ENCODE measurements at regions not wholly inside any gene's neighbourhood (a gene's known extent, or its start where the extent isn't known, plus 50 kb on each side); places are given as distances from the start of the nearest gene placed in this dataset.

DNA sequence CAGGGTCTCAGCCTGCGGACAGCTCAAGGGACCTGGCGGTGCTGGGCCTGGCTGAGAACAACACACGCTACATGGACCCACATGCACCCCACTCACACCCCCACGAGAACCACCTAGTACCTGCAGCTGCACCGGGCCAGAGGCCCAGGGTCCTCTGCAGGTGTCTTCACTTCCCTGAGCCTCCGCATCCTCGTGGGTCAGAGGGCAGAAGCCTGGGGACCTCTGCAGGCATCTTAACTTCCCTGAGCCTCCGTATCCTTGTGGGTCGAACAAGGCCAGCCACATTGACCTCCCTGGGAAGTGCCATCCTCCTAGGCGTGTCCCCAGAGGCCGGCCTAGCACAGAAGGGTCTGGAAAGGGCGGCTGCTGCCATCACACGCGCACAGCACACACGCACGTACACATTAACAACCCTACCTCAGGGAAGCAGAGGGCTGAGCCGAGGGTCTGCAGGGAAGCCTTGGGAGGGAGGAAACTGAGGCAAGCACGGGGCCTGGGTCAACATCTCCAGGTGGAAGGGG, 62.5 kb upstream of the HPCAL1 start:
- DNase-seq (ENCODE audit: insufficient read length, low spot score): no peak
- no peak for FAIRE-seq
- TF ChIP-seq POU2F2 (IDR thresholded peaks at IDR 0.05; ENCODE audit: low read depth, low read length) (no peak), POLR2AphosphoS5 (IDR thresholded peaks at IDR 0.05; ENCODE audit: low read depth, low read length) (no peak), PAX5 (IDR thresholded peaks at IDR 0.05; ENCODE audit: insufficient read depth, low read length, severe bottlenecking) (no peak), TAF1 (IDR thresholded peaks at IDR 0.05; ENCODE audit: low read depth, low read length) (no peak), SPI1 (IDR thresholded peaks at IDR 0.05; ENCODE audit: low read depth, low read length) (no peak), POLR2A (IDR thresholded peaks at IDR 0.05; ENCODE audit: low read depth, low read length) (no peak)

DNA sequence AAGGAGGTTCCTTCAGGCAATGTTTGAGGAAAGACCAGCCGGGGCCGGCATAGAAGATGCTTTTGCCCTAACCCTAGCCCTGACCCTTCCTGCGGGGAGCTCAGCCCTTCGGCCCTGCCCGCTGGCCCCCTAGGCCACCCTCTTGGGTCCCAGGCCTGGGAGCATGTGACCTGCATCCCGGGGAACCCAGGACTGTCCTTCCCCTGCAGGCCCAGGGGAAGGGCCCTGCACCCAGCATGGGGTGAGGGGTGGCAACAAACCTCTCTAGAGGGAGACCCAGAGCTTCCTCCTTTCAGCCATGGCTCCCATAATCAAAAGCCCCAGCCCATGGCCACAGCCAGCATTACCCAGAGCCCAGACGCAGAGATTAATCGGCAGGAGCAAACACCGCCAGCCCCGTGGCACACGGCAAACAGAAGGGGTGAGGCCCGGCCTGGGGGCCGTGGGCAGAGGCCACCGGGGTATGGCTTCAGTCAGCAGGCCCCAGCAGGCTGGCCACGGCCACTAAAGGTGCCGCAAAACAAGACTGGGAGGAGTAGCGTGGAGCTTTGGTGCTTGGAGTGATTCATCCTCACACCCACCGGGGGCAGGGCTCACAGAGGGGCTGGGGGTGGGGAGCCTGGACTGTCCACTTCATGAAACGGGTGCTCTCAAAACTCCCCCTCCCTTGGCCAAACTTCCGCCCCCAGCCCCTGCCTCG, 61.6 kb upstream of the HPCAL1 start:
- DNase-seq (ENCODE audit: insufficient read length, low spot score) (no peak), FAIRE-seq (no peak)
- TF ChIP-seq POLR2A (IDR thresholded peaks at IDR 0.05; ENCODE audit: low read depth, low read length): no peak
- TF ChIP-seq TAF1 (IDR thresholded peaks at IDR 0.05; ENCODE audit: low read depth, low read length): no peak
- no peak for TF ChIP-seq SPI1 (IDR thresholded peaks at IDR 0.05; ENCODE audit: low read depth, low read length)
- no peak for TF ChIP-seq PAX5 (IDR thresholded peaks at IDR 0.05; ENCODE audit: insufficient read depth, low read length, severe bottlenecking)
- no peak for TF ChIP-seq POU2F2 (IDR thresholded peaks at IDR 0.05; ENCODE audit: low read depth, low read length)
- no peak for TF ChIP-seq POLR2AphosphoS5 (IDR thresholded peaks at IDR 0.05; ENCODE audit: low read depth, low read length)

DNA sequence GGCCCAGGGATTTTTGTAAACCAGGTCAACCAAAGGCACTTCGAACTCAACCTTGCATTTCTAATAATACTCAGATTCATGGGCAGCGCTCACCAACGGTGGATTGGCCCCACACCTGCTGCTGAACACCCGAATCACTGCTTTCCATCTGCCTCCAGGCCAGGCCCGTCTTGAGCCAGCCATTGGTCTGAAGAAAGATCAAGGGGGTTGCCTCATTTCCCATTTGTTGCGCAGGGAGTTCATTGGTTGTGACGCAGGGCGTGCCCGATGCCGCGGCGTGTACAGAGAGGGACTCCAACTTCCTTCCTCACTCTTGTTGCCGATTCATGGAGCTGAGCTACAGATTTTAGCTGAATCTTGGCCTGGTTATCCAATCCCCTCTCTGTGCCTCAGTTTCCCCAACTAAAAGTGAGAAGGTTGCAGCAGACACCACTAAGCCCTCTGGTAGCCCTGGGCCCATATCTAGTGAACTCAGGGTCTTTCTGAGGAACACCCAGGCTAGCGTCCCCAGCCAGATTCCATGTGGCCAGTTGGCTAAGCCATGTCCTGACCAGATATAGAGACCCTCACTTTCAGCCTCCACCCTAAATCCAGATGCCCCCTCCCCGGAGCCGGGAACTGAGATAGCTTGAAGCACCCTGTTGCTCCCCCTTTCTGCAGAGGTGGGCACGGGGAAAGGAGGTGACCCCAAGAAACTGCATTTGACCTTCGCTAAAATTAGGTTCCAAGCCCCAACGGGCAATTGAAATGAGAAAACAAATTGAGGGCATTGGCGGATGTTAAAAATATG, 60.9 kb upstream of the HPCAL1 start:
- DNase-seq (ENCODE audit: insufficient read length, low spot score): no peak
- TF ChIP-seq SPI1 (IDR thresholded peaks at IDR 0.05; ENCODE audit: low read depth, low read length): no peak
- TF ChIP-seq TAF1 (IDR thresholded peaks at IDR 0.05; ENCODE audit: low read depth, low read length): no peak
- no peak for TF ChIP-seq POLR2AphosphoS5 (IDR thresholded peaks at IDR 0.05; ENCODE audit: low read depth, low read length)
- no peak for TF ChIP-seq POU2F2 (IDR thresholded peaks at IDR 0.05; ENCODE audit: low read depth, low read length)
- no peak for TF ChIP-seq POLR2A (IDR thresholded peaks at IDR 0.05; ENCODE audit: low read depth, low read length)
- no peak for TF ChIP-seq PAX5 (IDR thresholded peaks at IDR 0.05; ENCODE audit: insufficient read depth, low read length, severe bottlenecking)
- FAIRE-seq: no peak

DNA sequence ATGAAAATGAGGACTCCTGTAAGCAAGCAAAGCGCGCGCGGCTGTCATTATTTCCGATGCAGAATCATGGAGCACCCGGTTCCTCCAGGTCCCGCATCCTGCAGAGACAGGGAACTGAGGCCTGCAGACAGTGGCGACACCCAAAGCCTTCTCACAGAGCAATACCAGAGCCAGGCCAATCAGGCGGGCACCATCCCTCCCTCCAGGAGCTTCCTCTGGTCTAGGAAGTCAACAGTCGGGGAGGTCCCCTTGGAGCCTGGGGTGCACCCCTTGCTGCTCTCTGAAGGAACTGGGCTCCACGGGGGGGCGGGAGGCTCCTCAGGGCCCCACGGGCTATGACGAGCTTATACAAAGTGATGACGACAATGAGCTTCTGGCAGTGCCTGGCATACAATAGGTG, 60.3 kb upstream of the HPCAL1 start:
- FAIRE-seq (no peak), DNase-seq (ENCODE audit: insufficient read length, low spot score) (no peak)
- TF ChIP-seq TAF1 (IDR thresholded peaks at IDR 0.05; ENCODE audit: low read depth, low read length): no peak
- TF ChIP-seq POLR2A (IDR thresholded peaks at IDR 0.05; ENCODE audit: low read depth, low read length): no peak
- TF ChIP-seq SPI1 (IDR thresholded peaks at IDR 0.05; ENCODE audit: low read depth, low read length): no peak
- no peak for TF ChIP-seq POLR2AphosphoS5 (IDR thresholded peaks at IDR 0.05; ENCODE audit: low read depth, low read length)
- no peak for TF ChIP-seq PAX5 (IDR thresholded peaks at IDR 0.05; ENCODE audit: insufficient read depth, low read length, severe bottlenecking)
- TF ChIP-seq POU2F2 (IDR thresholded peaks at IDR 0.05; ENCODE audit: low read depth, low read length): no peak

DNA sequence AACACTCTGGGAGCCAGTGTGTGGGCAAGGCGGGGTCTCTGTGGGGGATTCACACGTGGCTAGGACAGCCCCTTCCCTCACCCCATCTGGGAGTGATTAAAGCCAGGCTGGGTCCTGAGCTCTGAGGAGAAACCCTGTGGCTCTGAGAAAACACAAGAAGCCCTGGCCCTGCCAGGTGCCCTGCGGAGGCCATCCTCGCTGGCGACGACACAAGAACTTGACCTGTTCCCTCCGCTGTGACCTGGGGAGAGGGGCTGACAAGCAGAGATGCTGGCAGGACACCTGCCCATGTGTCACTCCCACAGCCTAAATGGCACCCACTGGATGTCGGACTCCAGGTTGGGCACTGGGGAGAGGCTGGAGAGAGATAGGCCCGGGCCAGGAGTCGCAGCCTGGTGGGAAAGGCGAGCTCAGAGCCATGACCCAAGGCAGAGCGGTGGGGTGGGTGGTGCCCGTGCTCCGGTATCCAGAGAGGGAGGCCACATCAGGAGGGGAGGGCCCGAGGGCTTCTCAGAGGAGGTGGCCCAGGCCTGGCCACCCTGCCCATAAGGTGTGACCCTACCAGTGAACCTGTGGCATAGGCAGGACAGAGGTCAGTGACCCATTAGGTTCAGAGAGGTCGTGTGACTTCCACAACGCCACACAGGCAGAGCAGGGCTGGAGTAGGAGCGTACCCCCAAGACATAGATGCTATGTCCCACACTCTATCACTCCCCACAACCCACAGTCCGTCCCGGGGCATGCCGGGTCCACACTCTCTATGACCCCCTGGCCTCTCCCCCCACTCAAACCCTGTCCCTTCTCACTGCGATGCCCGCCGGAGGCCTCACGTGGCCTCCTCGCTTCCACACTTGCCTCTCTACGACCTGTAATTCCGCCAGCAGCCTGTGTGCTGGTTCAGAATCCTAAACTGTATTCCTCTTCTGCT, 59.4 kb upstream of the HPCAL1 start:
- no peak for FAIRE-seq
- no peak for TF ChIP-seq TAF1 (IDR thresholded peaks at IDR 0.05; ENCODE audit: low read depth, low read length)
- TF ChIP-seq PAX5 (IDR thresholded peaks at IDR 0.05; ENCODE audit: insufficient read depth, low read length, severe bottlenecking): no peak
- TF ChIP-seq POU2F2 (IDR thresholded peaks at IDR 0.05; ENCODE audit: low read depth, low read length): no peak
- no peak for TF ChIP-seq SPI1 (IDR thresholded peaks at IDR 0.05; ENCODE audit: low read depth, low read length)
- no peak for DNase-seq (ENCODE audit: insufficient read length, low spot score)

DNA sequence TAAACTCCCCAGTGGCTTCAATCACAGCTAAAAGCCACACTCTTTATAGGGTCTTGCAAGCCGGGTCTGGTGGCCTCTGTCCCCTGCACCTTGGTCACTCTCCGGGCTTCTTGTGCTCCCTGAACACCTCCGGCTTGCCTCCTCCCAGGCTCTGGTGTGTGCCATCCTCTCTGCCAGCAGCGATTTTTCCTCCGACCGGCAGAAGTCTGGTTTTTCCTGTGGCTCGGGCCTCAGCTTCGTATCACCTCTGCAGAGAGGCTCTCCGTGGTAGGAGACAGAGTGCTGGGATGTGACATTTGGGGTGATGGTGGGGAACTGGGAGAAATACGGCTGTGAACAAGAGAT, 58.8 kb upstream of the HPCAL1 start:
- FAIRE-seq: no peak
- TF ChIP-seq TAF1 (IDR thresholded peaks at IDR 0.05; ENCODE audit: low read depth, low read length): no peak
- DNase-seq (ENCODE audit: insufficient read length, low spot score): no peak

DNA sequence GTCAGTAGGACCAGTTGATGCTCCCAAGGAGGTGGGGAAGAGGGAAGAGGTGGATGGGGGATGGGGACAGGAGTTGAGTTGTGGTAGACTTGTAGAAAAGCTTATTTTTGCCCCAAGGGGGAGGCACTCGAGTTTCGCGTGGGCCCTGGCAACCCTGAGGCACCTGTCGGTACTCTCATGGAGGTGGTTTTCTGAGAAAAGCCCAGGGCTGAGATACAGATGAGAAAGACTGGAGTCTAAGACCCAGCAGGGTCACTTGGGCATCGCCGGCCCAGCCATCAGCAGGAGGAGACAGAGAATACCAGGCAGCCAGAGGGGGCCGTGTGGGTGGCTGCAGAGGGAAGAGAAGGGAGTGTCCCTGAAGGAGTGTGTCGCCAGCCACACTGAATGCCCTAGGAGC, 57.7 kb upstream of the HPCAL1 start:
- TF ChIP-seq POU2F2 (IDR thresholded peaks at IDR 0.05; ENCODE audit: low read depth, low read length) (no peak), POLR2A (IDR thresholded peaks at IDR 0.05; ENCODE audit: low read depth, low read length) (no peak), PAX5 (IDR thresholded peaks at IDR 0.05; ENCODE audit: insufficient read depth, low read length, severe bottlenecking) (no peak), TAF1 (IDR thresholded peaks at IDR 0.05; ENCODE audit: low read depth, low read length) (no peak), POLR2AphosphoS5 (IDR thresholded peaks at IDR 0.05; ENCODE audit: low read depth, low read length) (no peak), SPI1 (IDR thresholded peaks at IDR 0.05; ENCODE audit: low read depth, low read length) (no peak)
- DNase-seq (ENCODE audit: insufficient read length, low spot score) (no peak), FAIRE-seq (no peak)

DNA sequence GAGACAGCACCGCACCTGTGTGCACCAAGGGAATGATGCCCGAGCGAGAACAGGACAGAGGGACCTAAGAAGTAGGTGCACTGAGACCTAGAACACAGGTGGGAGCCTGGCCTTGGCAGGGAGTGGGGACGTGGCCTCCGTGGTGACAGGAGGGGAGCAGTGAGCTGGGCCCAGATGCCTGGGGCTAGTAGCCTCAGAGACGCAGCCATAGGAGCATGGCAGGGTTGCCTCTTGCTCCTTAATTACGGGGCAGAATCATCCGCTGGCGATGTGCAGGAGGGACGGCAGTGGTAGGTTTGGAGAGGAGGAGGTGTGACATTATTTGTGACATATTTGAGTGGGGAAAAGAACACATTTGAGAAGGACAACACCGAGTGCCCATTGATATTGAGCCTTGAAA, 57.0 kb upstream of the HPCAL1 start:
- TF ChIP-seq POLR2AphosphoS5 (IDR thresholded peaks at IDR 0.05; ENCODE audit: low read depth, low read length) (no peak), SPI1 (IDR thresholded peaks at IDR 0.05; ENCODE audit: low read depth, low read length) (no peak), POLR2A (IDR thresholded peaks at IDR 0.05; ENCODE audit: low read depth, low read length) (no peak), TAF1 (IDR thresholded peaks at IDR 0.05; ENCODE audit: low read depth, low read length) (no peak), PAX5 (IDR thresholded peaks at IDR 0.05; ENCODE audit: insufficient read depth, low read length, severe bottlenecking) (no peak), POU2F2 (IDR thresholded peaks at IDR 0.05; ENCODE audit: low read depth, low read length) (no peak)
- DNase-seq (ENCODE audit: insufficient read length, low spot score): no peak
- no peak for FAIRE-seq

DNA sequence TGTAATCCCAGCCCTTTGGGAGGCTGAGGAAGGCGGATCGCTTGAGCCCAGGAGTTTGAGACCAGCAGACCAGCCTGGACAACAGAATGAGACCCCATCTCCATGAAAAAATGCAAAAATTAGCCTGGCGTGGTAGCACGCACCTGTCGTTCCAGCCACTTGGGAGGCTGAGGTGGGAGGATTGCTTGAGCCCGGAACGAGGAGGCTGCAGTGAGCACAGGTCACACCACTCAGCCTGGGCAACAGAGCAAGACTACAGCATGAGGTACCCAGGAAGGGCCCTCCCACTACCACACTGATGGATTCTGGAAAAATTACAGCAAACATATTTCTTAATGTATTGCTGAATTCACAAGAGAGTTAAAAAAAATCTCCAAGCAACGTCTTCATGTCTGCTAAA, 56.3 kb upstream of the HPCAL1 start:
- DNase-seq (ENCODE audit: insufficient read length, low spot score): no peak
- TF ChIP-seq TAF1 (IDR thresholded peaks at IDR 0.05; ENCODE audit: low read depth, low read length) (no peak), SPI1 (IDR thresholded peaks at IDR 0.05; ENCODE audit: low read depth, low read length) (no peak), POLR2AphosphoS5 (IDR thresholded peaks at IDR 0.05; ENCODE audit: low read depth, low read length) (no peak), PAX5 (IDR thresholded peaks at IDR 0.05; ENCODE audit: insufficient read depth, low read length, severe bottlenecking) (no peak), POLR2A (IDR thresholded peaks at IDR 0.05; ENCODE audit: low read depth, low read length) (no peak), POU2F2 (IDR thresholded peaks at IDR 0.05; ENCODE audit: low read depth, low read length) (no peak)
- FAIRE-seq: no peak
